Hematopoietic multipotent progenitor cell treated with erythropoietin and hydrocortisone succinate and interleukin-3 and kit ligand, for 6 days (in vitro differentiated cells): ENCODE measurements at regions not wholly inside any gene's neighbourhood (a gene's known extent, or its start where the extent isn't known, plus 50 kb on each side); places are given as distances from the start of the nearest gene placed in this dataset.

Experiments used
- DNase-seq: peaks from one replicate; pipeline ENCODE4 v3.0.0-alpha.2; 2015

- DNase-seq = no peak
Measured at GRCh38 chr7:121488111-121488650, 92.1 kb upstream of the FAM3C start.

GRCh38 chr7:121486590-121486989 is 90.5 kb upstream of the FAM3C start:
- no peak for DNase-seq

- DNase-seq = no peak
Measured at GRCh38 chr7:121485467-121486243, 89.5 kb upstream of the FAM3C start.

- no peak for DNase-seq
Measured at GRCh38 chr7:121484089-121484763, 88.1 kb upstream of the FAM3C start.

GRCh38 chr7:121480566-121481335 is 84.6 kb upstream of the FAM3C start:
- no peak for DNase-seq

- DNase-seq = no peak
Measured at GRCh38 chr7:121480058-121480457, 84.0 kb upstream of the FAM3C start.

- no peak for DNase-seq
Measured at GRCh38 chr7:121479466-121479865, 83.4 kb upstream of the FAM3C start.

GRCh38 chr7:121475806-121476205 is 79.7 kb upstream of the FAM3C start:
- DNase-seq = no peak

GRCh38 chr7:121474301-121474673 is 78.2 kb upstream of the FAM3C start:
- no peak for DNase-seq

GRCh38 chr7:121473645-121474300 is 77.7 kb upstream of the FAM3C start:
- no peak for DNase-seq

GRCh38 chr7:121466455-121466854 is 70.3 kb upstream of the FAM3C start:
- no peak for DNase-seq

- no peak for DNase-seq
Measured at GRCh38 chr7:121459148-121459547, 63.0 kb upstream of the FAM3C start.

GRCh38 chr7:121456785-121457359 is 60.8 kb upstream of the FAM3C start:
- DNase-seq = no peak

GRCh38 chr7:121456015-121456414 is 59.9 kb upstream of the FAM3C start:
- DNase-seq = no peak

GRCh38 chr7:121452389-121452788 is 56.3 kb upstream of the FAM3C start:
- no peak for DNase-seq

- DNase-seq = no peak
Measured at GRCh38 chr7:121451367-121452094, 55.4 kb upstream of the FAM3C start.

GRCh38 chr7:121450631-121451198 is 54.6 kb upstream of the FAM3C start:
- no peak for DNase-seq

- no peak for DNase-seq
Measured at GRCh38 chr7:121449735-121450240, 53.7 kb upstream of the FAM3C start.

GRCh38 chr7:121449329-121449728 is 53.2 kb upstream of the FAM3C start:
- peak; percentile 3 for DNase-seq

- DNase-seq = no peak
Measured at GRCh38 chr7:121448429-121448828, 52.3 kb upstream of the FAM3C start.

- no peak for DNase-seq
Measured at GRCh38 chr7:121447911-121448300, 51.8 kb upstream of the FAM3C start.
